ENCODE measurements at regions not wholly inside any gene's neighbourhood (a gene's known extent, or its start where the extent isn't known, plus 50 kb on each side); places are given as distances from the start of the nearest gene placed in this dataset.

DNA sequence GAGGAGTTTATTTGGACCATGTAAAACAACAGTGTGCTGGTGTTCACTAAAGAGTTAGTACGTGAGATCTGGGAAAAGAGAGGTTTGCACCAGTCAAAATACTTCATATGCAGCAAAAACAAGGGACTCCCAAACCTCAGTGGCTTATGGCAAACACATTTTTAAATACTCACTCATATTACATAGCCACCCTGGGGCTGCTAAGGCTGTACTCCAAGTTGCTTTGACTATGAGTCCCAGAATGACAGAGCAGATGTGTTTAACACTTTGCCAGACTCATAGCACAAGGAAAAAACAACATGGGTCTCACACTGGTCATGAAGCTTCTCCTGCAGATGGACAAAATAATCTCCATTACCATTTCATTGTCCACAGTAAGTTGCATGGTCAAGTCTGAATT, 202.8 kb upstream of the GRIA4 start:
- H3K27ac Mint-ChIP-seq: no peak overlapping the region
- no peak overlapping the region for H3K4me3 Mint-ChIP-seq
- H3K36me3 Mint-ChIP-seq (ENCODE audit: low read depth): no peaks in the 10 kb centered on the region
- no peaks in the 10 kb centered on the region for H3K27me3 Mint-ChIP-seq (ENCODE audit: low read depth)
- no peak for TF ChIP-seq CTCF (IDR thresholded peaks at IDR 0.05; ENCODE audit: unreplicated experiment in 3 of 3)
- H3K4me1 Mint-ChIP-seq: no peaks in the 10 kb centered on the region
- no peaks in the 10 kb centered on the region for H3K9me3 Mint-ChIP-seq

- Mint-ChIP-seq H3K27ac (no peak overlapping the region), H3K27me3 (ENCODE audit: low read depth) (no peaks in the 10 kb centered on the region), H3K4me3 (no peak overlapping the region), H3K36me3 (ENCODE audit: low read depth) (no peaks in the 10 kb centered on the region), H3K4me1 (no peaks in the 10 kb centered on the region), H3K9me3 (no peaks in the 10 kb centered on the region)
- no peak for TF ChIP-seq CTCF (IDR thresholded peaks at IDR 0.05; ENCODE audit: unreplicated experiment in 3 of 3)
These were observed 208.5 kb upstream of the GRIA4 start for GRCh38 chr11:105401269-105401809.

GRCh38 chr11:105399511-105399910, 210.4 kb upstream of the GRIA4 start:
- no peak for TF ChIP-seq CTCF (IDR thresholded peaks at IDR 0.05; ENCODE audit: unreplicated experiment in 3 of 3)
- Mint-ChIP-seq H3K27ac (no peak overlapping the region), H3K36me3 (ENCODE audit: low read depth) (no peaks in the 10 kb centered on the region), H3K9me3 (no peaks in the 10 kb centered on the region), H3K4me1 (no peaks in the 10 kb centered on the region), H3K4me3 (no peak overlapping the region), H3K27me3 (ENCODE audit: low read depth) (no peaks in the 10 kb centered on the region)

DNA sequence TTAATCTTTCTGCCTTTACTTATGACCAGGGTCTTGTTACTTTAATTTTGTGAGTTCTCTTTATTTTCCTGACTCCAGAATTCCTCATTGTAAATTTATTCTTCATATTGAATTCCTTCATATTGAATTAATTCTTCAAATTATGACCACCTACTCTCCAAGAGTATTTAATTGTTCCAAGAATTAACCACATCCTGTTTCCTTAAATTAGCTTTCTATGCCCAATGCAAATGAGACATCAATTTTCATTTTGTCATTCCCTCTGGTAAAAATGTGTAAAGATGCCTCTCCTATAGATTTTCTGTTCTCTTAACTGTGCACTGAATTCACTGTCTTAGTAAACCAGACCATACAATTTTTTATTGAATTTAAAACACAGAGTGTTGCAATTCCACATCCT, 211.2 kb upstream of the GRIA4 start:
- H3K36me3 Mint-ChIP-seq (ENCODE audit: low read depth): no peaks in the 10 kb centered on the region
- no peak for TF ChIP-seq CTCF (IDR thresholded peaks at IDR 0.05; ENCODE audit: unreplicated experiment in 3 of 3)

DNA sequence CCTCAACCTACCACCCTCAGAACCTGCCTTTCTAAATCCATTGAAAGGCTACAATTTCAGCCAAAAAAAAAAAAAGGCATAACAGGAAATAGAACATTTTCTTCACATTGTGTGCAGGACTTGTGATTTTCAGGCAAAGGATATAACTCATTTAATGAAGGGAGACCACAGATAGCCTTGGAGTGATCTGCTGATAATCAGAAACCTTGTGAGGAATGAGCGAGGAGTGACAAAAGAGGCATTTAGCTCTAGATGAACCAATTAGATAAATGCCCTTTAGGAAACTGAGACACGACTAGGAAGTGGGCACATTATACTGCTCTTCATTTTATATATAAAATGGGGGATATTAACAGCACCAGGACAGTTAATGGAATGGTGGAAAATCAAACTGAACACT, 216.5 kb upstream of the GRIA4 start:
- Mint-ChIP-seq H3K36me3 (ENCODE audit: low read depth) (no peaks in the 10 kb centered on the region), H3K27ac (no peak overlapping the region), H3K4me3 (no peak overlapping the region), H3K9me3 (no peaks in the 10 kb centered on the region), H3K27me3 (ENCODE audit: low read depth) (no peaks in the 10 kb centered on the region), H3K4me1 (no peaks in the 10 kb centered on the region)
- no peak for TF ChIP-seq CTCF (IDR thresholded peaks at IDR 0.05; ENCODE audit: unreplicated experiment in 3 of 3)

More for the DNA sequence above, 211.2 kb upstream of the GRIA4 start:
- no peak overlapping the region for H3K4me3 Mint-ChIP-seq
- no peak overlapping the region for H3K27ac Mint-ChIP-seq
- no peaks in the 10 kb centered on the region for H3K9me3 Mint-ChIP-seq
- no peaks in the 10 kb centered on the region for H3K27me3 Mint-ChIP-seq (ENCODE audit: low read depth)
- no peaks in the 10 kb centered on the region for H3K4me1 Mint-ChIP-seq

DNA sequence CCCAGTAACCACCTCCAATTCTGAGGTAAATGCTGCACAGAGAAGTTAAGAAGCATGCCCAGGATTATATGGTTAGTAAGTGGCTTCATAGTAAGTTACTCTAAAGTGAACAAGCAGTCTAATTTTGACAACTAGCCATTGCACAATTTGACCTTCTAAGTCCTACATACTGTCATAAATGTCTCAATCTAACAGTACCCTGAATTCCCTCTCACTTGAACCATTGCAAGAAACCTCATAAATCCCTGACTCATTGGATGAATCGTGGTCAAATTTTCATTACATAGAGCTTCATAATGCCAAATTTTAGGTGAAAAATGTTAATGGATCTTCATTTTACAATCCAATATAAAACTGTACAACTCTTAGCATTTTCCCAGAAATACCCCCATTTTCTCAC, 217.3 kb upstream of the GRIA4 start:
- Mint-ChIP-seq H3K4me1 (no peaks in the 10 kb centered on the region), H3K27ac (no peak overlapping the region)

More for the DNA sequence above, 217.3 kb upstream of the GRIA4 start:
- Mint-ChIP-seq H3K4me3 (no peak overlapping the region), H3K9me3 (no peaks in the 10 kb centered on the region), H3K27me3 (ENCODE audit: low read depth) (no peaks in the 10 kb centered on the region), H3K36me3 (ENCODE audit: low read depth) (no peaks in the 10 kb centered on the region)
- no peak for TF ChIP-seq CTCF (IDR thresholded peaks at IDR 0.05; ENCODE audit: unreplicated experiment in 3 of 3)

All from nephron (organoid).